T-helper 1 cell treated with Interleukin-12 subunit alpha and Interleukin-12 subunit beta and Interleukin-4 antibody, amounts not matched to agents 30 μg/mL and 1 μg/mL, for 36 hours (primary cell): ENCODE measurements at regions not wholly inside any gene's neighbourhood (a gene's known extent, or its start where the extent isn't known, plus 50 kb on each side); places are given as distances from the start of the nearest gene placed in this dataset.

ENCODE experiments used
- H3K27ac Mint-ChIP-seq: one replicate; pipeline ENCODE4 v1.8.0; 2021; ENCODE audit warnings: mild to moderate bottlenecking, mixed read lengths
- H3K27me3 Mint-ChIP-seq: one replicate; pipeline ENCODE4 v1.8.0; 2021; ENCODE audit warnings: low read depth, mixed read lengths
- H3K36me3 Mint-ChIP-seq: one replicate; pipeline ENCODE4 v1.8.0; 2021; ENCODE audit warnings: low read depth, mixed read lengths
- H3K4me1 Mint-ChIP-seq: one replicate; pipeline ENCODE4 v1.8.0; 2021; ENCODE audit warnings: low read depth, mixed read lengths
- H3K4me3 Mint-ChIP-seq: one replicate; pipeline ENCODE4 v1.8.0; 2021; ENCODE audit warnings: mild to moderate bottlenecking, moderate library complexity, mixed read lengths
- H3K9me3 Mint-ChIP-seq: one replicate; pipeline ENCODE4 v1.8.0; 2021; ENCODE audit warnings: mixed read lengths

DNA sequence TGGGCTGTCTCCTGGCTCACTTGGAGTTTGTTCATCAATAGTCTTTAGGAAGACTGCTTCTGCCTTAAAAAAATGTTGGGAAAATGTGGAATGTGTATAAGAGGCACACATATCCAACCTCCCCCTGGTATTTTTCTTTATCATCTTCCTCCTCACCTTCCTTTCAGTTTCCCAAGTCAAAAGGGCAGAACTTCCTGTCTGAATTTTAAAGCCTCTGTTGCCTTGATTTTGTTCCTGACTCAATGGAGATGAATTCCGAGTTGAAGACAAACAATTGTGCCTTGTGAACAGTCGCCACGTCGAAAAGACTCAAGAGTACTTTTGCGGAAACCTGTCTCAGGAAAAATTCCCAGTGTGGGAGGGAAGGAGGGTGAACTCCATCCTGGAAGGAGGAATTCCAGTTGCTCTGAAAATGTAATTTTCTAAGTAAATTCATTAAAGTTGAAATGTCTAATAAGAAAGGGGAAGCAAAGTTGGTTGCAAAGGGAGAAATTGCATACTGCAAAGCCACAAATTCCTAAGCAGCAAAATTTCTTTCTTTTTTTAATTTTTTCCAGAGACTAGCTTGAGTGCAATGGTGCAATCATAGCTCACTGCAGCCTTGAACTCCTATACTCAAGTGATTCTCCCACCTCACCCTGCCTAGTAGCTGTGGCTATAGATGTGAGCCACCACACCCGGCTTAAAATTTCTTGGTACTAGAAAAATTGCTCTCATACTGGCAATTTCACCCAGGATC, 50.2 kb upstream of the ELK3 start:
- peaks cover 4% of the 10 kb centered on the region for H3K9me3 Mint-ChIP-seq
- H3K4me1 Mint-ChIP-seq: peaks cover 26% of the 10 kb centered on the region
- no peak overlapping the region for H3K4me3 Mint-ChIP-seq
- no peaks in the 10 kb centered on the region for H3K36me3 Mint-ChIP-seq
- no peaks in the 10 kb centered on the region for H3K27me3 Mint-ChIP-seq
- H3K27ac Mint-ChIP-seq: no peak overlapping the region
